Ecto neural progenitor cell (in vitro differentiated cells): ENCODE measurements at regions not wholly inside any gene's neighbourhood (a gene's known extent, or its start where the extent isn't known, plus 50 kb on each side); places are given as distances from the start of the nearest gene placed in this dataset.
"Not testable (repeated sequence)": the region's sequence is repeated elsewhere in the genome, so short reads cannot be mapped to it uniquely, and the experiment has no call there.

ENCODE experiments used
- DNase-seq: peaks from one replicate; pipeline ENCODE4 v3.0.0-alpha.2; 2018; ENCODE audit warnings: low spot score

DNA sequence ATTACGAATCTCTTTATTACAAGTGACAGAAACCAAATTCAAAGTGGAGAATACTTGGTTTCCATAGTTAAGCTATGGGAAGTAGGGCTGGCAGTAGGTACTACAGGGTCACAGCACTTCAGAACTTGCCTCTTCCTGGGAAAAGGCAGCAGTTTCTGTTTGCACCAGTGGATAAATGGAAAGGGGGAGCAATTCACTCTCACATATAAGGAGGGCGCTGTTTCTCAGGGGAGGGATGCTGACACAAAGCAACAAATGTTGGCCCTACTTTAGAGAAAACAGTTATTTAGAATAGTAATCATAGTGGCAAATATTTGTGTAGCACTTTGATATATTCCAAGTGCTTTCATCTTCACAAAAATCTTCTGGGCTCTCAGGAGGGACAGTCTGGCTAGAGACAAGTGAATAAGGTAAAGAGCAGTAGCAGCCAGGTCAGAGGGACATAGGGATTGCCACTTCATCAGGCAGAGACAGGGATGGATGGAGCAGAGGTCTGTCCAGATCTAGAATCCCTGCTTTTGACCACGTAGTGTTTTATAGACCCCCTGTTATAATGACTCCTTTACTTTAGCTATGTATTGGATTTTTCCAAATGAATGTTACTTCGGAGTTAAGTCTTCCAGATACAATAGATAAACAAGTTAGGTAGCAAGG is 554.8 kb upstream of the SGCD start:
- DNase-seq, result no peak

GRCh38 chr5:155773680-155774079 is 553.3 kb upstream of the SGCD start:
- DNase-seq, result no peak

- DNase-seq, result no peak
These were observed 546.7 kb upstream of the SGCD start for GRCh38 chr5:155780260-155780659.

- DNase-seq, result no peak
These were observed 543.7 kb upstream of the SGCD start for GRCh38 chr5:155783246-155783645.

DNA sequence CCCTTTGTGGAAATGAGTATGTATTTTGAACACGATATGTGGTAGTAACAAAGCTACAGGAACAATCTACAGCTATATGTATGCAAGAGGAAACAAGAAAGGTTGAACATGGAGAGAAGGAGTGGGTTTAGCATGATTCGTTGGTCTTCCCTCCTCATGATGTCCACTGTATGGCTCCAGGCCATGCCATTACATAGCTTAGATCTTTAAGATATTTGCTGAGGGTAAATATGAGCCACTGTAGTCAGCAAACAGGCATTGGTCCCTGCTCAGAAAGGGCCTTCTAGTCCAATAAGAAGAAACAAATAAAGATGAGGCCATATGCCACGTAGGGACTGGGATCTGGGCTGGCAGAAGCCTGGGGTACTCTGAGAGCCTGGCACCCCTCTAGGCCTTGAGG is 543.2 kb upstream of the SGCD start:
- no peak for DNase-seq

DNA sequence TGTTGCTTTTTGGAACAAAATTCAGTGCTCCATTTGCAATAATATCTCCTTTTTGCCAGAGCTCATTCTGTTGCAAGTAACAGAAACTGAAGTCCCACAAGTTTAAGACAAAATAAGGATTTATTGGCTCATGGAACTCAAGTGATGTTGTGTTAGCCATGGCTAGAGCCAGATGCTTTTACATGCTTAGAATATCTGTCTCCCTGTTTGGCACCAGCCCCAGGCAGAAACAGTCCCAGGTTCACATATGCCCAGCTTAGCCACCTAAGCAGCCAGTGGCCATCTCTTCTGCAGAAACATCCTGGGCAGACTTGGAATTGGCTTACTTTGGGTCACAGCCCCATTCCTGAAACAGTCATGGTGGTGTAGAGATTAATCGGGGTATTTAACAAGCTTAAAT is 540.9 kb upstream of the SGCD start:
- DNase-seq, result no peak

DNA sequence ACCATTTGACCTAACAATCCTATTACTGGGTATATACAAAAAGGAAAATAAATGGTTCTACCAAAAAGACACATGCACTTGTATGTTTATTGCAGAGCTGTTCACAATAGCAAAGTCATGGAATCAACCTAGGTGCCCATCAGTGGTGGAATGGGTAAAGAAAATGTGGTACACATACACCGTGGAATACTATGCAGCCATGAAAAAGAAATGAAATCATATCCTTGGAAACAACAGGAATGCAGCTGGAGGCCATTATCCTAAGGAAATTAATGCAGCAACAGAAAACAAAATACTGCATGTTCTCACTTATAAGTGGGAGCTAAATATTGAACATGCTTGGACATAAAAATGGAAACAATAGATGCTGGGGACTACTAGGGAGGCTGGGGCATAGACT is 534.1 kb upstream of the SGCD start:
- DNase-seq, result no peak

- DNase-seq, result no peak
These were observed 532.2 kb upstream of the SGCD start for GRCh38 chr5:155794795-155795194.

- DNase-seq, result no peak
These were observed 527.7 kb upstream of the SGCD start for GRCh38 chr5:155799308-155799707.

- DNase-seq, result no peak
These were observed 518.9 kb upstream of the SGCD start for GRCh38 chr5:155807884-155808576.

- no peak for DNase-seq
These were observed 511.7 kb upstream of the SGCD start for GRCh38 chr5:155815248-155815647.

GRCh38 chr5:155822177-155822576 is 504.8 kb upstream of the SGCD start:
- no peak for DNase-seq

DNA sequence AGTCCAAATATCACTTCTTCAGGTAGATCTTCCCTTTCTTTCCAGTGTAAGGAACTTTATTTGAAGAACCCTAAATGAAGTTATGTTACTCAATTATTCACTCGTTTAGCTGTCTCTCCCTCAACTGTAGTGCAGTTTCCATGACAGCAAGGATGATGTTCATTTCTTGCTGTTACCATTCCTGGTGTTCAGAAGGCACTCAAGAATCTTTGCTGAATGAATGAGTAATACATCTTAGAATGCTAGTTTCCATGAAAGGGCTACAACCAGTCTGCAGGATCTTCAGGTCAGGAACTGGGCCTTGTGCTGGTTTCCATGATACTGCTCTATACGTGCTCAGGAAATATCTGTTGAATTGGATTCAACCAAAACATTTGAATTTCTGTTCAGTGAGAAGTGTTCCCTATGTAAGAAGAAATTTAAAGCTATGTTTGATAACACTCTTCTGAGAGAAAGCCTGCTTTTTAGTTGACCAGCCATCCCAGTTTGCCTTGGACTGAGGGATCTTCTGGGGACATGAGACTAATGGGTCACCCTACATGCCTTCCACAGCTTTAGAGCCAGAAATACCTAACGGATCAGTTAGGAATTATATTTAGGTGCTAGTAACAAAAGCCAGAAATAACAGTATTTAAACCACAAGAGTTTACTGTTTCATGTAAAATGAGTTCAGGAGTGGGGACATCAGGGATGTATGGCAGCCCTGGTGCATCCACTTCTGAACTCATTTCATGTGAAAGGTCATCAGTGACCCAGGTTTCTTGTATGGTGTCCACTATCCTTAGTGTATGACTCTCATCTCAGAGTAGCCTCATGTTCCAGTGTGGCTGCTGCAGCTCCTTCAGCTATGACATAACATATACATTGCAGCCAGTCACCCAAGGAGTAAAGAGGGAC is 500.1 kb upstream of the SGCD start:
- no peak for DNase-seq

GRCh38 chr5:155827508-155827815 is 499.5 kb upstream of the SGCD start:
- not testable (repeated sequence) for DNase-seq

- DNase-seq, result no peak
These were observed 499.0 kb upstream of the SGCD start for GRCh38 chr5:155827949-155828348.

DNA sequence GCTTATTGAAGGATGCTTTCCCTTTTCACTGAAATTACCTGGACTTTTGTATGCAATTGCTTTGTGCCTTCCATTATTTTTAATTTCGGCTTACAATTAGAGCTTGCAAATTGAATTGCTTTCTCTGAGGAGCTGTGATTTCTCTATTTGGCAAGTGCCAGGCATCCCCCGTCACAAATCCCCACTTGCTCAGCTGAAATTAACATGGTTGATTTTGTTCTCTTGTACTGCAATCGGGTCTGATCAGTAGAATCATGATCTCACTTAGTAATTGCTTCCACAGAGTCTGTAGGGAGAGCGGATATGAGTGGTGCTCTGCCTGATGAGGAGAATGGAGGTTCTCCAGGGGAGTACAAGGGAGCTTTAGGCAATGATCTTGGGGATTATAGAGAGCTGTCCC is 495.5 kb upstream of the SGCD start:
- DNase-seq, result no peak

- no peak for DNase-seq
These were observed 493.7 kb upstream of the SGCD start for GRCh38 chr5:155833287-155833686.

DNA sequence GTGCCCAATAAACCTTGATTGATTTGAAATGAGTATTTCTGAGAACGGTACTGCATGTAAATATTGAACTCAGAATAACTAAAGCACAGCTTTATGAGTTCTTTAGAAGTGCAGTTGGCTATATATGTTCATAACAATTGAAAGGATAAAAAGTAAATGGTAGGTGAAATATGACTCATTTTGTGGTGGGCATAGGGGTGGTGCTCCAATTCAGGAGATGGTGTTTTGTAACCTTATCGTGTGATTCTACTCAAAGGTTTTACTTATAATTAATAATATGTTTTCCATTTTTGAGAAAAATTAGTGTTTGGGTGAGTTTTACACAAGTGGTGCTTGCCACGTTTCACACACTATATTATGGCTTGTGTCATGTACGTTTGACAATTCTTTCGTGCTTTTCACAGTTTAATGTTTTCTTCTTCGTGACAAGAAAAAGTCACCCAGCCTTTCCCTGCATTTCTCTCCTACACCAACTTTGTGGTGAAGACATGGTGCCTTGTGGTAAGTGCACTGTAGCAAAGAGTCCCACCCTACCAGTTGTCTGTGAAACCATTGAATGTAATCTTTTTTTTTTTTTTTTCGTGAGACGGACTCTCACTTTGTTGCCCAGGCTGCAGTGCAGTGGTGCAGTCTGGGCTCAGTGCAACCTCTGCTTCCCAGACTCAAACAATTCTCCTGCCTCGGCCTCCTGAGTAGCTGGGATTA is 492.5 kb upstream of the SGCD start:
- DNase-seq, result no peak

GRCh38 chr5:155836089-155836803 is 490.7 kb upstream of the SGCD start:
- DNase-seq, result no peak

DNA sequence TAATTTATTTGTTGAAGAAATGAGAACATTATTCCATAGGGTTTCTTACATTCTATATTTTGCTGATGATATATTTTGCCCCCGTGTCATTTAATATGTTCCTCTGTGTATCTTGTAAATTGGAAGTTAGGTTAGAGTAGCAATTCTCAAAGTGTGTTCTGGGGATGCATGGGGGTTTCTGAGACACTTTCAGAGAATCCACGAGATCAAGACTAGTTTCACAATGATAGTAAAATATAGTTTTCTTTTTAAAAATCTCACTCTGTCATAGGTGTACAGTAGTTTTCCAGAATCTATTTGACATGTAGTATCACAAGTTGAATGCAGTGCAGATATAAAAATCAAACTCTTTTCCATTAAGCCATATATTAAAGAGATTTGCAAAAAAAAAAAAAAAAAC is 488.6 kb upstream of the SGCD start:
- no peak for DNase-seq

DNA sequence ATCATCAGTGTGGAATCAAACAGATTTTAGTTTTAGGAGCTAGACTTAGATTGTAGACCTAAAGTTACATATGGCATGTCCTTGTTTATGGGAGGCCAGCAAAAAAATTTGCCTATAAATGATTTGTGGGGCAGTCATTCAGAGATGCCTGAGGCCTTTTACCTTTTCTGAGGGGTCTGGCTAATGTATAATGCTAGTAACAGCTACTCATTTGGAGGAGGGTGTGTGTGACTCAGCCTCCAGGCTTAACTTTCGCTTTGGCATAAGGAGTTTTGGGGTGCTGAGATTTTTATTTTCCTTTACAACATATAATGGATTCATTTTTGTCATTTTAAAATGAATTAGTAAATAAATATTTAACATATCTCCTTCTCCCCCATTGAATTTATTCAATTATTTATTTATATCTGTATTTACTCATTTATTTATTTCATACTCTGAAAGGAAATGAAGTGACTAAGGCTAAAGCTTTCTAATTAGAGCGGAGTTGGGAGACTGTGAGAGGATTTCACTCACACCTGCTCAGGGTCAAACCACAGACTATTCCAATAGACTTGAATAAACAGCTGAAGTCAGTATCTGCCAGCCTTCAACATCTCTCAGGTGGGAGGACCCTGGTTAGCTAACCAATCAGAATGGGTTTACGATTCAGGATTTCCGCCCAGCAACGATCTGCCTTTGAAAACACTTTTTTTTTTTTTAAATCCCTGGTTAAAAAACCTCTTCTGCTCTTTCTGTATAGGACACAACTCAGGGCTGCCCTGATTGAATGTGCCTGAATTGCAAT is 487.5 kb upstream of the SGCD start:
- no peak for DNase-seq
